ENCODE measurements at regions not wholly inside any gene's neighbourhood (a gene's known extent, or its start where the extent isn't known, plus 50 kb on each side); places are given as distances from the start of the nearest gene placed in this dataset.
"Not testable (repeated sequence)": the region's sequence is repeated elsewhere in the genome, so short reads cannot be mapped to it uniquely, and the experiment has no call there.

DNA sequence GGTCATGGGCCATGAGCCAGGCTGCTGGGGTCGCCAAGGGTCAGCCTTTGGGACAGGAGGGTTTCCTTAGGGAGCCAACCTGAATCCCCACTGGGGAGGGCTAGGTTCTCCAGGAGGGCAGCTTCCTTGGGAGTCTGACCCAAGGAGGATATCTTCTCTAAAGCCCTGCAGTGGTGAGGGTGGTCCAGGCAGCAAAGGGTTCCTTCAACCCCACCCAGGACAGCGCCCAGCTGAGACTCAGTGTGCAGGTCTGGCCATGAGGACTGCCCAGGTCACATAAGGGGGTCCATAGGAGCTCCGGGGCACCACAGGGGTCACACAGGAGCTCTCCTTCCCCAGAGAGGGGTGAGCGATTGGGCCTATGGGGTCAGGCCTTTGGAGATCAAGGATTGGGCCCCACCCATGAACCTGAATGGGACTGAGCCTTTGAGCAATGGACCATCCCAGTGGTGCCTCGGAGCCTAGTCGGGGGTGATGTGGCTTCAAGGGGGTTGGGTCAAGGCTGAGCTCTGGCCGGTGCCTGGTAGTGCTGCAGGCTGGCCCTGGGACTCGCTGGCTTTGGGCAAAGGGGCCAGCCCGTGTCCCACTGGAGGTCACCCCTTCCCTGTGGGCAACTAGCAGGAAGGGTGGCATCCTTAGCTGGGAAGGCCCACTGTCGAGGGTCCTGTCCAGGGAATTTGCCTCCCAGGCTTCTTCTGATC, 216.5 kb downstream of the SNRPN start:
- DNase-seq = peak; percentile 15

DNA sequence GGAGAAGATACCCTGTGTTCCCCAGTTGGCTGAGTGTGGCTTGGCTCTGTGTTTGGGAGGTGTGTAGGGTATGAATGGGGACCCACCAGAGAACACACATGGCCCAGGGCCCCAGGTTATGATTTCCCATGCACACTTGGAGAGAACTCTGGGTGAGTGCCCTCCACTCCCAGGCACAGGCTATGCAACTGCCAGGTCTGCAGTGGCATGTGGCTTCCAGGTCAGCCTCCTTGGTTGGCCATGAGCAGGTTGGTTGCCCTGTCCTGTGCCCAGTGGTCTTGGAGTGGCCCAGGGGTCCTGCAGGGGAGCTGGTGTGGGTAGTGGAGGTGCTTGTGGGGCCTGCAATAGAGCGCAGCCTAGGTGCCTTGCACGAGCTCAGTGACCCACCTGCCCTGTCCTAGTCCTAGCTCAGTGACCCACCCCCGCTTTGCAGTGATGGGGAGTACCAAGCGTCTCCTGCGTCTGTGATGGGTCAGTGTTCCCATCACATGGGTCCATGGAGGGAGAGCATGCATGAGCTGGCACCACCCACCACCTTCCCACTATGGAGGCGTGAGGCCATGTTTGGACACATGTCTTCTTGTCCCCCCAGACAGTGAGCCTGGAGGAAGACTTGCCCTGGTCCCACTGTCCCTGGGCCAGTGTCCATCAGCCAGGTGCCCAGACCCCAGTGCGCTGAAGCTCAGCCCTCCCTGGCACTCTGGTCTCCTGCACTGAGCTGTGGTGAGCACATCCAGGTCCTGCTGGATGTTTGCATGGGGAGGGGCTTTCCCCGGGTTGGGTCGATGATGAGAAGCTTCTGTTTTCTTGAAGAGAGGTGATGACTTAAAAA, 217.3 kb downstream of the SNRPN start:
- peak; percentile 16 for DNase-seq

DNA sequence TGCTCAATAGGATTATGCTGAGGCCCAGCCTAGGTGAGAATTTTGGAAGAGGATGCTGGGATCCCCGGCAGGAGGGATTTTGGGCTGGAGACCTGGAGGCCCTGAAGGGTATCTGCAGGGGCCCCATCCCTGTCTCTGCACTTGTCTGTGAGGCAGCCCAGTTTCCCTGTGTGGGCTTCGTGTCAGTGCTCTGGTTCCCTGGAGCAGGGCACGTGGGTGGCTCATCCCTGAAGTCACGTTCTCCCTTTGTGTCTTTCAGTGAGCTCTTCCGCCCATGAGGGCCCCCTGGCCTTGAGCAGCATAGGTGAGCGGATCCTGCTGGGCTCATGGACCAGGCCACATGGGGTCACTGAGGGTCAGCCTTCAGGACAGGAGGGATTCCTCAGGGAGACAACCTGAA, 217.9 kb downstream of the SNRPN start:
- DNase-seq = peak; percentile 27

DNA sequence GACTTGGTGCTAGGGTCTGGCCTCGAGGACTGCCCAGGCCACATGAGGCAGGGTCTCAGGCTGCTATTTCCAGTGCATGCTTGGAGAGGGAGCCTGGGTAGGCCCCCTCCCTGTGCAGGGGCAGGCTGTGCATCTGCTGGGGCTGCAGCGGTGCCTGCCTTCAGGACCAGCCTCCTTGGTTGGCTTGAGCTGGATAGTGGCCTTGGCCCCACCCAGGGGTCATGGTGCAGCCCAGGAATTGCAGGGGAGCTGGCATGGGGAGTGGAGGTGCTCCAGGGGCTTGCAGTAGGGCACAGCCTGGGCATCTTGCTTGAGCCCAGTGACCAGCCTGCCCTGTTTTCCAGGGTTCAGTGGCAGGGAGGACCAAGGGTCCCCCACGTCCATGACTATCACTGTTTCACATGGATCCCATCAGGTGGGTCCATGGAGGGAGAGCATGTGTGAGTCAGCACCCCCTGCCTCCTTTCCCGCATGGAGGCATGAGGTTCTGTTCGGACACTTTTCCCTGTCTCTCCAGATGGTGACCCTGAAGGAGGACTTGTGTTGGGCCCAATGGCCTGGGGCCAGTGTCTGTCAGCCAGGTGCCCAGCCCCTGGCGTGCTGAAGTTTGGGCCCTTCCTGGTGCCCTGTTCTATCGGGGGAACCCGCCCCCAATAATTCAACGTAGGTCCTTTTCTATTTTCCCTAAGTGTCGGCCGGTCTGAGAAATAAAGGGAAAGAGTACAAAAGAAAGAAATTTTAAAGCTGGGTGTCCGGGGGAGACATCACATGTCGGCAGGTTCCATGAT, 218.6 kb downstream of the SNRPN start:
- DNase-seq = peak; percentile 21

DNA sequence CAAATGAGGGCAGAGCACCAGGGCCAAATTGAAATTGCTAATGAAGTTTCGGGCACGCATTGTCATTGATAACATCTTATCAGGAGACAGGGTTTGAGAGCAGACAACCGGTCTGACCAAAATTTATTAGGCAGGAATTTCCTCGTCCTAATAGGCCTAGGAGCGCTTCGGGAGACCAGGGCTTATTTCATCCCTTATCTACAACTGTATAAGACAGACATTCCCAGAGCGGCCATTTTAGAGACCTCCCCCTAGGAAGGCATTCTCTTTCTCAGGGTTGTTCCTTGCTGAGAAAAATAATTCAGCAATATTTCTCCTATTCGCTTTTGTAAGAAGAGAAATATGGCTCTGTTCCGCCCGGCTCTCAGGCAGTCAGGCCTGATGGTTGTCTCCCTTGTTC, 219.4 kb downstream of the SNRPN start:
- not testable (repeated sequence) for DNase-seq

DNA sequence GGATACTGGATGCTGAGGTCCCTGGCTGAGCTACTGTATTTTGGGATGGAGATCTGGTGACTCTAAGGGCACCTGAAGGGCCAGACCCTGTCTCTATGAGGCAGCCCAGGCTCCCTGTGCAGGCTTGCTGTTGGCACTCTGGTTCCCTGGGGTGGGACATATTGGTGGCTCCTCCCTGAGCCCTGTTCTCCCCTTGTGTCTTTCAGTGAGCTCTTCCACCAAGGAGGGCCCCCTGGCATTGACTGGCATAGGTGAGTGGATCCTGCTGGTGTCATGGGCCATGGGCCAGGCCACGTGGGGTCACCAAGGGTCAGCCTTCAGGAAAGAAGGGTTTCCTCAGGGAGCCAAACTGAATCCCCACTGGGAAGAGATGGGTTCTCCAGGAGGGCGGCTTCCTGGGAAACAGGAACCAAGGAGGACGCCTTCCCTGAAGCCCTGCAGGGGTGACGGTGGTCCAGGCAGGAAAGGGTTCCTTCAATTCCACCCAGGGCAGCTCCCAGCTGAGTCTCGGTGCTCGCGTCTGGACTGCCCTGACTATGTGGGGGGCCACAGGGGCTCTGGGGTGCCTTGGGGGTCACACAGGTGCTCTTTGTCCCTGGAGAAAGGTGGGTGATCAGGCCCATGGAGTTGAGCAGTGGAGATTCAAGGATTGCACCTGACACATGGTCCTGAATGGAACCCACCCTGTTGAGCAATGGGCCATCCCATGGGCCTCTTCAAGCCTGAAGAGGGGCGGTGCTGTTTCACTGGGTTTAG, 220.4 kb downstream of the SNRPN start:
- DNase-seq = peak; percentile 13

DNA sequence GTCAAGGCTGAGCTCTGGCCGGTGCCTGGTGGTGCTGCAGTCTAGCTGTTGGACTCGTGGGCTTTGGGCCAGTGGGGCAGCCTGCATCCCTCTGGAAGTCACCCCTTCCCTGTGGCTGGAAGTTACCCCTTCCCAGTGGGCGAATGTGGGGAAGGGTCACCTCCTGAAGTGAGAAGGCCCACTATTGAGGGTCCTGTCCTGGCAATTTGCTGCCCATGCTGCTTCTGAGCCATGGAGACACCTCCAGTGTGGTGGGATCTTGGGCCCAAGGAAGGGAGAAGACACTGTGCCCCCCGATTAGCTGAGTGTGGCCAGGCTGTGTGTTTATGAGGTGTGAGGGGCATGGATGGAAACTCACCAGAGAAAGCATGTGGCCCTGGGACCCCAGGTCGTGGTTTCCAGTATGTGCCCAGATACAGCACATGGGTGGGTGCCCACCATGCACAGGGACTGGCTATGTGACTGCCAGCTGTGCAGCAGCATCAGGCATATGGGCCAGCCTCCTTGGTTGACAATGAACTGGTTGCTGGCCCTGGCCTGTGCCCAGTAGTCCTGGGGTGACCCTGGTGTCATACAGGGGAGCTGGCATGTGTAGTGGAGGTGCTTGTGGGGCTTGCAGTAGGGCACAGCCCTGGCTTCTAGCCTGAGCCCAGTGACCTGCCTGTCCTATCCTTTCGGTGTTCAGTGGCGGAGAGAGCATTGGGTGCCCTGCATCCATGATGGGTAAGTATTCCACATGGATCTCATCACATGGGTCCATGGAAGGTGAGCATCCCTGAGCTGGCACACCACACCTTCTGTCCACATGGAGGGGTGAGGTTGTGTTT, 221.2 kb downstream of the SNRPN start:
- no peak for DNase-seq

DNA sequence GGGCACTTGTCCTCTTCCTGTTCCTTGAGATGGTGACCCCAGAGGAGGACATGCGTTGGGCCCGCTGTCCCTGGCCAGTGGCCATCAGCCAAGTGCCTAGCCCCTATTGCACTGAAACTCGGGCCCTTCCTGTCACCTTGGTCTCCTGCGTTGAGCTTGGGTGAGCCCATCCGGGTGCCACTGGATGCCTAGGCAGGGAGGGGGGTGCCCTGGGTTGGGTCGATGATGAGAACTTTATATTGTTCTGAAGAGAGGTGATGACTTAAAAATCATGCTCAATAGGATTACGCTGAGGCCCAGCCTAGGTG, 221.8 kb downstream of the SNRPN start:
- peak; percentile 7 for DNase-seq

DNA sequence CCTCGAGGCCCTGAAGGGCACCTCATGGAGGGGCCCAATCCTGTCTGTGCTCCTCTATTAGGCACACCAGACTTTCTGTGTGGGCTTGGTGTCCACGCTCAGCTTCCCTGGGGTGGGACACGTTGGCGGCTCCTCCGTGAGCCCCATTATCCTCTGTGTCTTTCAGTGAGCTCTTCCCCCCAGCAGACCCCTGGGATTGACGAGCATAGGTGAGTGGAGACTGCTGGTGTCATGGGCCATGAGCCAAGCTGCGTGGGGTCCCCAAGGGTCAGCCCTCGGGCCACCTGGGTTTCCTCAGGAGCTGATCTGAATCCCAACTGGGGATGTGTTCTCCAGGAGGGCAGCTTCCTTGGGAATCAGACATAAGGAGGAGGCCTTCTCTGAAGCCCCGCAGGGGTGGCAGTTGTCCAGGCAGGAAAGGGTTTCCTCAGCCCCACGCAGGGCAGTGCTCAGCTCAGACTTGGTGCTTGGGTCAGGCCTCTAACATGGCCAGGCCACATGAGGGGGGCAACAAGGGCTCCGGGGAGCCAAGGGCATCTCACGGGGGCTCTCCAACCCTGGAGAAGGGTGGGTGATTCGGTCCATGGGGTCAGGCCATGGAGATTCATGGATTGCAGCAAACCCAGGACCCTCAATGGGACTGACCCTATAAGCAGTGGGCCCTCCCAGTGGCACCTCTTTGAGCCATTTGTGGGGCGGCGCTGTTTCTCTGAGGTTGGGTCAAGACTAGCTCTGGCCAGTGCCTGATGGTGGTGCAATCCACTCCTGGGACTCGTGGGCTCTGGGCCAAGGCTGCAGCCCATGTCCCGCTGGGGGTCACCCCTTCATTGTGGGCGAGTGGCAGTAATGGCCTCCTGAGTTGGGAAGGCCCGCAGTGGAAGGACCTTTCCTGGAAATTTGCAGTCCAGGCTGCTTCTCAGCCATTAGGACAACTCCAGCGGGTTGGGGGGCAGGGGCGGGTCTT, 222.5 kb downstream of the SNRPN start:
- DNase-seq = peak; percentile 10

DNA sequence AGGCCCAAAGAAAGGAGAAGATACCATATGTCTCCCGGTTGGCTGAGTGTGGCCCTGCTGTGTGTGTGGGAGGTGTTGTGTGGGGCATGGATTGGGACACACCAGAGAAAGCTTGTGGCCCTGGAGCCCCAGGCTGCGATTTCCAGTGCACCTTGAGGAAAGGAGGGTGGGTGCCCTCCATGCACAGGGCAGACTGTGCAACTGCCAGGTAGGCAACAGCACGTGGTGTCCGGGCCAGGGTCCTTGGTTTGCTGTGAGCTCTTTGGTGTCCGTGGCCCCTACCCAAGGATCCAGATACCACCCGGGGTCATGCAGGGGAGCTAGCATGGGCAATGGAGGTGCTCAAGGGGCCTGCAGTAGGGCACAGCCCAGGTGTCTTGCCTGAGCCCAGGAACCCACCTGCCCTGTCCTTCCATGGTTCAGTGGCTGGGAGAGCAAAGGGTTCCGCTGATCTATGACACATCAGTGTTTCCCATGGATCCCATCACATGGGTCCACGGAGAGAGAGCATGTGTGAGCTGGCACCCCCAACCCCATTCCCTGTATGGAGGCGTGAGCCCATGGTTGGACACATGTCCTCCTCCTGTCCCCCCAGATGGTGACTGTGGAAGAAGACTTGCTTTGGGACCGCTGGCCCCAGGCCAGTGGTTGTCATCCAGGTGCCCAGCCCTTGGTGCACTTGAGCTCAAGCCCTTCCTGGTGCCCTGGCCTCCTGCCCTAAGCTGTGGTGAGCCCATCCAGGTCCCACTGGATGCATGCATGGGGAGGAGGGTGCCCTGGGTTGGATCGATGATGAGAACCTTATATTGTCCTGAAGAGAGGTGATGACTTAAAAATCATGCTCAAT, 223.4 kb downstream of the SNRPN start:
- peak; percentile 15 for DNase-seq

DNA sequence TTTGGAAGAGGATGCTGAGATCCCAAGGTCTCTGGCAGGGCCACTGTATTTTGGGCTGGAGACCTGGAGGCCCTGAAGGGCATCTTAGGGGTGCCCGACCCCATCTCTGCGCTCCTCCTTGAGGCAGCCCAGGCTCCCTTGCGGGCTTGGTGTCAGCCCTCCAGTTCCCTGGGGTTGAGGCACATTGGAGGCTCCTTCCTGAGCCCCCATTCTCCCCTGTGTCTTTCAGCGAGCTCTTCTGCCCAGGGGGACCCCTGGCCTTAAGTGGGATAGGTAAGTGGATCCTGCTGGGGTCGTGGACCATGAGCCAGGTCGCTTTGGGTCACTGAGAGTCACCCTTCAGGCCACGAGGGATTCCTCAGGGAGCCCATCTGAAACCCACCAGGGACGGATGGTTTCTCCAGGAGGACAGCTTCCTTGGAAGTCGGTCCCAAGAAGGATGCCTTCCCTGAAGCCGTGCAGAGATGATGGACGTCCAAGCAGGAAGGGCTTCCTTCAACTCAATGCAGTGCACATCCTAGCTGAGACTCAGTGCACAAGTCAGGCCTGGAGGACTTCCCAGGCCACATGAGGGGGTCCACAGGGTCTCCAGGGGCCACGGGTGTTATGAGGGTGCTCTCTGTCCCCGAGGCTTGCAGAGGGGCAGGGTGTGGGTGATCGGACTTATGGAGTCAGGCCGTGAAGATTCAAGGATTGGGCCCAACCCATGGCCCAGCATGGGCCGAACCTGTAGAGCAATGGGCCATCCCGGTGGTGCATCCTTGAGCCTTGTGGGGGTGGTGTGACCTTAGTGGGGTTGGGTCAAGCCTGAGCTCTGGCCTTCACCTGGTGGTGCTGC, 224.3 kb downstream of the SNRPN start:
- peak; percentile 12 for DNase-seq

DNA sequence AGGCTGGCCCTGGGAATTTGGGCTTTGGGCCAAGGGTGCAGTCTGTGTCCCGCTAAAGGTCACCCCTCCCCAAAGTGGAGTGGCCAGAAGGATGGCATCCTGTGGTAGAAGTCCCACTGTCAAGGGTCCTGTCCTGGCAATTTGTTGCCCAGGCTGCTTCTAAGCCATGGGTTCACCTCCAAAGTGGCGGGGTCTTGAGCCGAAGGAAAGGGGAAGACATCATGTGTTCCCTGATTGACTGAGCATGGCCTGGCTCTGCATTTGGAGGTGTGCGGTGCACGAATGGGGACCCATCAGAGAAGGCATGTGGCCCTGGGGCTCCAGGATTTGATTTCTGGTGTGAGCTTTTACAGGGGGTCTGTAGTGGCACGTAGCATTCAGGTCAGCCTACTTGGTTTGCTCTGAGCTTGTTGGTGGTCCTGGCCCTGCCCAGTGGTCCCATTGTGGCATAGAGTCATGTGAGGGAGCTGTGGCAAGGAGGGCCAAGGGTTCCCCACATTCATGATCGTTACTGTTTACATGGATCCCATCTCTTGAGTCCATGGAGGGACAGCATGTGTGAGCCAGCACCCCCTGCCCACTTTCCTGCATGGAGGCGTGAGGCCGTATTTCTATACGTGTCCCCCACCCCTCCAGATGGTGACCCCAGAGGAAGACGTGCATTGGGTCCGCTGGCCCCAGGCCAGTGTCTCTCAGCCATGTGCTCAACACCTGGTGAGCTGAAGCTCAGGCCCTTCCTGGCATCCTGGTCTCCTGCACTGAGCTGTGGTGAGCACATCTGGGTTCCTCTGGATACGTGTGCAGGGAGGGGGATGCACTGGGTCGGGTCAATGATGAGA, 225.1 kb downstream of the SNRPN start:
- DNase-seq = peak; percentile 30

DNA sequence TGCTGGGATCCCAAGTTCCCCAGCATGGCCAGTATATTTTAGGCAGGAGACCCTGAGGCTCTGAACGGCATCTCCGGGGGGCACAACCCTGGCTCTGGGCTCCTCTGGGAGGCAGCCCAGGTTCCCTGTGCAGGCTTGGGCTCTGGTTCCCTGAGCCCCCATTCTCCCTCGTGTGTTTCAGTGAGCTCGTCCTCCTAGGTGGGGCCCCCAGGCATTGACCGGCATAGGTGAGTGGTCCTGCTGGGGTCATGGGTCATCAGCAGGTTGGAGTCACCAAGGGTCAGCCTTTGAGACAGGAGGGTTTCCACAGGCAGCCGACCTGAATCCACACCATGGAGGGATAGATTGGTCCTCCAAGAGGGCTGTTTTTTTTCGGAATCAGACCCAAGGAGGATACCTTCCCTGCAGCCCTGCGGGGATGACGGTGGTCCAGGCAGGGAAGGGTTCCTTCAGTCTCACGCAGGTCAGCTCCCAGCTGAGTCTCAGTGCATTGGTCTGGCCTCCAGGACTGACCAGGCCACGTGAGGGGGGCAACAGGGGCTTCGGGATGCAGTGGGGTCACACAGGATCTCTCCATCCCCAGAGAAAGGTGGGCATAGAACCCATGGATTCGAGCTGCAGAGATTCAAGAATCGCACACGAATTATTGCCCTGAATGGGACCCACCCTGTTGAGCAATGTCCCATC, 226.0 kb downstream of the SNRPN start:
- DNase-seq = peak; percentile 13

DNA sequence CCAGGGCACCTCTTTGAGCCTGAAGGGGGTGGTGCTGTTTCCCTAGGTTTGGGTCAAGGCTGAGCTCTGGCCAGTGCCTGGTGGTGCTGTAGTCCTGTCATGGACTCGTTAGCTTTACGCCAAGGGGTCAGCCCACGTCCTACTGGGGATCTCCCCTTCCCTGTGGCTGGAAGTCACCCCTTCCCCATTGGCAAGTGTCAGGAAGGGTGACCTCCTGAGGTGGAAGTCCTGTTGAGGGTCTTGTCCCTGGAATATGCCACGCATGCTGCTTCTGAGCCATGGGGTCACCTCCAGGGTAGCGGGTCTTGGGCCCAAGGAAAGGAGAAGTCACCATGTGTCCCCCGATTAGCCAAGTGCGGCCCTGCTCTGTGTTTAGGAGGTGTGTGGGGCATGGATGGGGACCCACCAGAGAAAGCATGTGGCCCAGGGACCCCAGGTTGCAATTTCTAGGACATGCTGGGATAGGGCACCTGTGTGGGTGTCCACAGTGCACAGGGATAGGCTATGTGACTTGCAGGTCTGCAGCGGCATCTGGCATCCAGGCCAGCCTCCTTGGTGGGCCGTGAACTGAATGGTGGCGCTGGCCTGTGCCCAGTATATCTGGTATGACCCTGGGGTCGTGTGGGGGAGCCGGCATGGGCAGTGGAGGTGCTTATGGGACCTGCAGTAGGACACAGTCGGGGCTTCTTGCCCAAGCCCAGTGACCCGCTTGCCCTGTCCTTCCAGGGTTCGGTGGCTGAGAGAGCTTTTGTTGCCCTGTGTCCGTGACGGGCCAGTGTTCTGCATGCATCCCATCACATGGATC, 226.7 kb downstream of the SNRPN start:
- DNase-seq = peak; percentile 17

DNA sequence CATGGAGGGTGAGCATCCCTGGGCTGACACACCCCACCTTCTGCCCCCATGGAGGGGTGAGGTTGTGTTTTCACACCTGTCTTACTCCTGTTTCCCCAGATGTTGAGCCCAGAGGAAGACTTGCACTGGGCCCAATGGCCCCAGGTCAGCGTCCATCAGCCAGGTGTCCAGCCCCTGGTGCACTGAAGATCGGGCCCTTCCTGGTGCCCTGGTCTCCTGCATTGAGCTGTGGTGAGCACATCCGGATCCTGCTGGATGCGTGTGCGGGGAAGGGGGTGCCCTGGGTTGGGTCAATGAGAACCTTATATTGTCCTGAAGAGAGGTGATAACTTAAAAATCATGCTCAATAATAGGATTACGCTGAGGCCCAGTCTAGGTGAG, 227.3 kb downstream of the SNRPN start:
- DNase-seq = peak; percentile 9

DNA sequence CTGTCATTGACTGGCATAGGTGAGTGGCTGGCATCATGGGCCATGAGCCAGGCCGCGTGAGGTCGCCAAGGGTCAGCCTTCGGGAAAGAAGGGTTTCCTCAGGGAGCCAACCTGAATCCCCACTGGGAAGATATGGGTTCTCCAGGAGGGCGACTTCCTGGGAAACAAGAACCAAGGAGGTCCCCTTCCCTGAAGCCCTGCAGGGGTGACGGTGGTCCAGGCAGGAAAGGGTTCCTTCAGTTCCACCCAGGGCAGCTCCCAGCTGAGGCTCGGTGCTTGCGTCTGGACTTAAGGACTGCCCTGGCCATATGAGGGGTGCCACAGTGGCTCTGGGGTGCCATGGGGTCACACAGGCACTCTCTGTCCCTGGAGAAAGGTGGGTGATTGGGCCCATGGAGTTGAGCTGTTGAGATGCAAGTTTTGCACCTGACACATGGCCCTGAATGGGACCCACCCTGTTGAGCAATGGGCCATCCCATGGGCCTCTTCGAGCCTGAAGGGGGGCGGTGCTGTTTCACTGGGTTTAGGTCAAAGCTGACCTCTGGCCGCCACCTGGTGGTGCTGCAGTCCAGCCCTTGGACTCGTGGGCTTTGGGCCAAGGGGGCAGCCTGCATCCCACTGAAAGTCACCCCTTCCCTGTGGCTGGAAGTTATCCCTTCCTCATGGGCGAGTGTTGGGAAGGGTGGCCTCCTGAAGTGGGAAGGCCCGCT, 228.1 kb downstream of the SNRPN start:
- DNase-seq = peak; percentile 15

Data from right forelimb (tissue), 1 donor.